ENCODE measurements at regions not wholly inside any gene's neighbourhood (a gene's known extent, or its start where the extent isn't known, plus 50 kb on each side); places are given as distances from the start of the nearest gene placed in this dataset.

- H3K4me1 ChIP-seq, result no peaks in the 10 kb centered on the region
Measured at GRCh38 chr18:72667932-72668331, 123.8 kb upstream of the CBLN2 start.

GRCh38 chr18:72652990-72653593 is 109.0 kb upstream of the CBLN2 start:
- H3K27me3 ChIP-seq, result no peaks in the 10 kb centered on the region
- peak; percentile 65 for TF ChIP-seq CTCF (IDR thresholded peaks at IDR 0.05; ENCODE audit: low read depth, low read length)
- H3K4me3 ChIP-seq (ENCODE audit: low read depth, low read length), result no peak overlapping the region
- no peaks in the 10 kb centered on the region for H3K9me3 ChIP-seq
- peak; percentile 45 for DNase-seq
- no peaks in the 10 kb centered on the region for H3K36me3 ChIP-seq
- H3K4me1 ChIP-seq, result no peaks in the 10 kb centered on the region

More at GRCh38 chr18:72667932-72668331, 123.8 kb upstream of the CBLN2 start:
- DNase-seq, result no peak
- Histone ChIP-seq H3K36me3 (no peaks in the 10 kb centered on the region), H3K4me3 (ENCODE audit: low read depth, low read length) (no peak overlapping the region), H3K27me3 (no peaks in the 10 kb centered on the region), H3K9me3 (no peaks in the 10 kb centered on the region)
- no peak for TF ChIP-seq CTCF (IDR thresholded peaks at IDR 0.05; ENCODE audit: low read depth, low read length)

- Histone ChIP-seq H3K27me3 (no peaks in the 10 kb centered on the region), H3K36me3 (no peaks in the 10 kb centered on the region), H3K9me3 (no peaks in the 10 kb centered on the region), H3K4me3 (ENCODE audit: low read depth, low read length) (no peak overlapping the region), H3K4me1 (no peaks in the 10 kb centered on the region)
- no peak for DNase-seq
- TF ChIP-seq CTCF (IDR thresholded peaks at IDR 0.05; ENCODE audit: low read depth, low read length), result no peak
Measured at GRCh38 chr18:72651033-72651432, 106.9 kb upstream of the CBLN2 start.

- H3K36me3 ChIP-seq, result no peaks in the 10 kb centered on the region
- H3K9me3 ChIP-seq, result no peaks in the 10 kb centered on the region
- no peak for TF ChIP-seq CTCF (IDR thresholded peaks at IDR 0.05; ENCODE audit: low read depth, low read length)
- no peak for DNase-seq
- no peak overlapping the region for H3K4me3 ChIP-seq (ENCODE audit: low read depth, low read length)
- no peaks in the 10 kb centered on the region for H3K27me3 ChIP-seq
- no peaks in the 10 kb centered on the region for H3K4me1 ChIP-seq
Measured at GRCh38 chr18:72648481-72648960, 104.4 kb upstream of the CBLN2 start.

- TF ChIP-seq CTCF (IDR thresholded peaks at IDR 0.05; ENCODE audit: low read depth, low read length), result no peak
- Histone ChIP-seq H3K4me1 (no peaks in the 10 kb centered on the region), H3K9me3 (no peaks in the 10 kb centered on the region), H3K4me3 (ENCODE audit: low read depth, low read length) (no peak overlapping the region), H3K27me3 (no peaks in the 10 kb centered on the region), H3K36me3 (no peaks in the 10 kb centered on the region)
- DNase-seq, result no peak
Measured at GRCh38 chr18:72648079-72648478, 103.9 kb upstream of the CBLN2 start.

- no peak for TF ChIP-seq CTCF (IDR thresholded peaks at IDR 0.05; ENCODE audit: low read depth, low read length)
- Histone ChIP-seq H3K4me3 (ENCODE audit: low read depth, low read length) (no peak overlapping the region), H3K9me3 (no peaks in the 10 kb centered on the region), H3K4me1 (no peaks in the 10 kb centered on the region), H3K36me3 (no peaks in the 10 kb centered on the region), H3K27me3 (no peaks in the 10 kb centered on the region)
- DNase-seq, result no peak
Measured at GRCh38 chr18:72640557-72640956, 96.4 kb upstream of the CBLN2 start.

Measured in BE2C (cell line).